ENCODE measurements at regions not wholly inside any gene's neighbourhood (a gene's known extent, or its start where the extent isn't known, plus 50 kb on each side); places are given as distances from the start of the nearest gene placed in this dataset.

GRCh38 chr18:45506951-45507350 is 108.3 kb upstream of the SLC14A2 start:
- CTCF ChIA-PET, result no interaction called here
- no peaks in the 10 kb centered on the region for H3K9me3 Mint-ChIP-seq (ENCODE audit: insufficient read depth)
- POLR2A ChIA-PET, result no interaction called here
- H3K36me3 Mint-ChIP-seq (ENCODE audit: low read depth), result no peaks in the 10 kb centered on the region
- H3K27me3 Mint-ChIP-seq (ENCODE audit: low read depth), result peaks cover 1% of the 10 kb centered on the region
- H3K27ac Mint-ChIP-seq, result no peak overlapping the region
- DNase-seq (no peak), ATAC-seq (no peak)
- no peak overlapping the region for H3K4me3 Mint-ChIP-seq
- H3K4me1 Mint-ChIP-seq (ENCODE audit: low read depth), result no peaks in the 10 kb centered on the region

GRCh38 chr18:45509535-45509934 is 105.7 kb upstream of the SLC14A2 start:
- Mint-ChIP-seq H3K4me3 (no peak overlapping the region), H3K9me3 (ENCODE audit: insufficient read depth) (peaks cover 3% of the 10 kb centered on the region), H3K27me3 (ENCODE audit: low read depth) (peaks cover 1% of the 10 kb centered on the region), H3K36me3 (ENCODE audit: low read depth) (no peaks in the 10 kb centered on the region), H3K27ac (no peak overlapping the region), H3K4me1 (ENCODE audit: low read depth) (no peaks in the 10 kb centered on the region)
- ChIA-PET POLR2A (no interaction called here), CTCF (no interaction called here)
- ATAC-seq (no peak), DNase-seq (no peak)

- ATAC-seq, result no peak
- Mint-ChIP-seq H3K4me3 (no peak overlapping the region), H3K4me1 (ENCODE audit: low read depth) (no peaks in the 10 kb centered on the region), H3K27me3 (ENCODE audit: low read depth) (peaks cover 1% of the 10 kb centered on the region), H3K9me3 (ENCODE audit: insufficient read depth) (peaks cover 3% of the 10 kb centered on the region), H3K36me3 (ENCODE audit: low read depth) (no peaks in the 10 kb centered on the region), H3K27ac (no peak overlapping the region)
- DNase-seq, result no peak
- POLR2A ChIA-PET, result no interaction called here
- CTCF ChIA-PET, result no interaction called here
Measured at GRCh38 chr18:45510656-45511055, 104.6 kb upstream of the SLC14A2 start.

- ChIA-PET CTCF (interaction anchor here (0.7 kb wide), 1 partner anchor 14 kb away, joined by 3 read pairs; no protein-coding TSS in a partner anchor), POLR2A (no interaction called here)
- Mint-ChIP-seq H3K9me3 (ENCODE audit: insufficient read depth) (peaks cover 3% of the 10 kb centered on the region), H3K27ac (no peak overlapping the region), H3K4me1 (ENCODE audit: low read depth) (no peaks in the 10 kb centered on the region), H3K36me3 (ENCODE audit: low read depth) (no peaks in the 10 kb centered on the region), H3K4me3 (no peak overlapping the region), H3K27me3 (ENCODE audit: low read depth) (peaks cover 1% of the 10 kb centered on the region)
- DNase-seq (no peak), ATAC-seq (no peak)
Measured at GRCh38 chr18:45512363-45512953, 102.8 kb upstream of the SLC14A2 start.

GRCh38 chr18:45517181-45517741 is 98.0 kb upstream of the SLC14A2 start:
- Mint-ChIP-seq H3K27me3 (ENCODE audit: low read depth) (no peaks in the 10 kb centered on the region), H3K4me1 (ENCODE audit: low read depth) (no peaks in the 10 kb centered on the region), H3K9me3 (ENCODE audit: insufficient read depth) (peaks cover 3% of the 10 kb centered on the region), H3K36me3 (ENCODE audit: low read depth) (no peaks in the 10 kb centered on the region), H3K27ac (no peak overlapping the region), H3K4me3 (no peak overlapping the region)
- ChIA-PET POLR2A (no interaction called here), CTCF (no interaction called here)
- ATAC-seq (no peak), DNase-seq (no peak)

- peaks cover 3% of the 10 kb centered on the region for H3K9me3 Mint-ChIP-seq (ENCODE audit: insufficient read depth)
- CTCF ChIA-PET, result no interaction called here
- no peaks in the 10 kb centered on the region for H3K36me3 Mint-ChIP-seq (ENCODE audit: low read depth)
- DNase-seq (no peak), ATAC-seq (no peak)
- H3K27me3 Mint-ChIP-seq (ENCODE audit: low read depth), result peaks cover under 1% of the 10 kb centered on the region
- no peak overlapping the region for H3K27ac Mint-ChIP-seq
- POLR2A ChIA-PET, result no interaction called here
- H3K4me3 Mint-ChIP-seq, result no peak overlapping the region
- no peaks in the 10 kb centered on the region for H3K4me1 Mint-ChIP-seq (ENCODE audit: low read depth)
Measured at GRCh38 chr18:45518311-45519155, 96.7 kb upstream of the SLC14A2 start.

- no peak for DNase-seq
- POLR2A ChIA-PET, result no interaction called here
- Mint-ChIP-seq H3K4me3 (no peak overlapping the region), H3K27me3 (ENCODE audit: low read depth) (peaks cover 2% of the 10 kb centered on the region), H3K27ac (no peak overlapping the region), H3K36me3 (ENCODE audit: low read depth) (no peaks in the 10 kb centered on the region), H3K9me3 (ENCODE audit: insufficient read depth) (no peaks in the 10 kb centered on the region), H3K4me1 (ENCODE audit: low read depth) (no peaks in the 10 kb centered on the region)
- CTCF ChIA-PET, result no interaction called here
- no peak for ATAC-seq
Measured at GRCh38 chr18:45519411-45520280, 95.6 kb upstream of the SLC14A2 start.

GRCh38 chr18:45521136-45521535 is 94.1 kb upstream of the SLC14A2 start:
- ChIA-PET CTCF (no interaction called here), POLR2A (no interaction called here)
- Mint-ChIP-seq H3K4me3 (no peak overlapping the region), H3K4me1 (ENCODE audit: low read depth) (no peaks in the 10 kb centered on the region), H3K27ac (no peak overlapping the region), H3K27me3 (ENCODE audit: low read depth) (peaks cover 5% of the 10 kb centered on the region), H3K9me3 (ENCODE audit: insufficient read depth) (no peaks in the 10 kb centered on the region), H3K36me3 (ENCODE audit: low read depth) (no peaks in the 10 kb centered on the region)
- ATAC-seq (no peak), DNase-seq (no peak)

- DNase-seq (no peak), ATAC-seq (no peak)
- Mint-ChIP-seq H3K9me3 (ENCODE audit: insufficient read depth) (no peaks in the 10 kb centered on the region), H3K4me1 (ENCODE audit: low read depth) (no peaks in the 10 kb centered on the region), H3K27me3 (ENCODE audit: low read depth) (peaks cover 5% of the 10 kb centered on the region), H3K4me3 (no peak overlapping the region), H3K36me3 (ENCODE audit: low read depth) (no peaks in the 10 kb centered on the region), H3K27ac (no peak overlapping the region)
- POLR2A ChIA-PET, result no interaction called here
- CTCF ChIA-PET, result no interaction called here
Measured at GRCh38 chr18:45521777-45522176, 93.5 kb upstream of the SLC14A2 start.

GRCh38 chr18:45522371-45522770 is 92.9 kb upstream of the SLC14A2 start:
- H3K36me3 Mint-ChIP-seq (ENCODE audit: low read depth), result no peaks in the 10 kb centered on the region
- no peak for ATAC-seq
- ChIA-PET POLR2A (no interaction called here), CTCF (no interaction called here)
- no peak overlapping the region for H3K27ac Mint-ChIP-seq
- no peak for DNase-seq
- peaks cover 5% of the 10 kb centered on the region for H3K27me3 Mint-ChIP-seq (ENCODE audit: low read depth)
- H3K4me3 Mint-ChIP-seq, result no peak overlapping the region
- no peaks in the 10 kb centered on the region for H3K4me1 Mint-ChIP-seq (ENCODE audit: low read depth)
- no peaks in the 10 kb centered on the region for H3K9me3 Mint-ChIP-seq (ENCODE audit: insufficient read depth)

- H3K27ac Mint-ChIP-seq, result no peak overlapping the region
- H3K36me3 Mint-ChIP-seq (ENCODE audit: low read depth), result no peaks in the 10 kb centered on the region
- H3K4me1 Mint-ChIP-seq (ENCODE audit: low read depth), result no peaks in the 10 kb centered on the region
- ChIA-PET POLR2A (no interaction called here), CTCF (no interaction called here)
- H3K4me3 Mint-ChIP-seq, result no peak overlapping the region
- H3K9me3 Mint-ChIP-seq (ENCODE audit: insufficient read depth), result no peaks in the 10 kb centered on the region
- DNase-seq (no peak), ATAC-seq (no peak)
- H3K27me3 Mint-ChIP-seq (ENCODE audit: low read depth), result peaks cover 7% of the 10 kb centered on the region
Measured at GRCh38 chr18:45525301-45525700, 90.0 kb upstream of the SLC14A2 start.

All from activated CD8-positive, alpha-beta T cell treated with anti-CD3 and anti-CD28 coated beads, Interleukin-2, amount 10 ng/mL, durations not matched to agents 7 days and 5 days (primary cell).